Left lung (tissue), 4 donors: ENCODE measurements at regions not wholly inside any gene's neighbourhood (a gene's known extent, or its start where the extent isn't known, plus 50 kb on each side); places are given as distances from the start of the nearest gene placed in this dataset.

ENCODE experiments used
- ATAC-seq: fragments of 200-7000 bp; cut with Tn5 transposase; one replicate; pipeline ENCODE4 v1.9.1; 2020; ENCODE audit warnings: moderate library complexity
- DNase-seq, 4 donors: peaks; one replicate each; pipeline ENCODE4 v3.0.0-alpha.2; 2013 to 2020
- H3K27ac ChIP-seq, 2 donors: fragments of 200-600 bp; sonication (generic) in 1 of 2; one replicate each; pipeline versions ENCODE4 v1.5.0 to v1.8.0; 2020 to 2021
- H3K27me3 ChIP-seq, 2 donors: fragments of 200-600 bp; sonication (generic) in 1 of 2; one replicate each; pipeline versions ENCODE4 v1.5.0 to v1.8.0; 2020 to 2021
- H3K36me3 ChIP-seq, 2 donors: fragments of 200-600 bp; sonication (generic) in 1 of 2; one replicate each; pipeline versions ENCODE4 v1.5.0 to v1.8.0; 2020 to 2021
- H3K4me1 ChIP-seq, 2 donors: fragments of 200-600 bp; one replicate each; pipeline ENCODE4 v1.8.0; 2021
- H3K4me3 ChIP-seq, 2 donors: fragments of 200-600 bp; sonication (generic) in 1 of 2; one replicate each; pipeline versions ENCODE4 v1.5.0 to v1.8.0; 2020 to 2021; ENCODE audit warnings: mild to moderate bottlenecking in 1 of 2
- H3K9me3 ChIP-seq, 2 donors: fragments of 200-600 bp; sonication (generic) in 1 of 2; one replicate each; pipeline versions ENCODE4 v1.5.0 to v1.8.0; 2020 to 2021
- CTCF ChIP-seq, 2 donors: fragments of 200-600 bp; sonication (generic) in 1 of 2; IDR thresholded peaks; one replicate each; pipeline versions ENCODE4 v1.5.0 to v1.8.0; 2021; ENCODE audit warnings: antibody characterized with exemption in 2 of 2
- intact Hi-C, 2 donors: fragments of 100-400 bp; cut with DNase I; formaldehyde crosslinking; loops; one replicate each; pipeline versions ENCODE4 v1.11.2 to v1.14.2; 2022
- donor health status: DM: no; HTN: yes; CAD: no.
- donor health status: DM: no; HTN: no; CAD: no.

GRCh38 chr4:141290771-141291170, 70.1 kb downstream of the ZNF330 start:
- no peak for TF ChIP-seq CTCF (IDR thresholded peaks at IDR 0.05)
- DNase-seq (no peak), ATAC-seq (no peak)
- Histone ChIP-seq H3K27ac (no peak overlapping the region), H3K4me1 (no peaks in the 10 kb centered on the region), H3K9me3 (peaks cover 0 to 10% of the 10 kb centered on the region in 2 donors), H3K27me3 (no peaks in the 10 kb centered on the region), H3K4me3 (no peak overlapping the region), H3K36me3 (no peaks in the 10 kb centered on the region)
- intact Hi-C loops, result no loop called here

- Histone ChIP-seq H3K27ac (no peak overlapping the region), H3K4me1 (no peaks in the 10 kb centered on the region), H3K9me3 (peaks cover 0 to 10% of the 10 kb centered on the region in 2 donors), H3K4me3 (no peak overlapping the region), H3K27me3 (no peaks in the 10 kb centered on the region), H3K36me3 (no peaks in the 10 kb centered on the region)
- DNase-seq (no peak), ATAC-seq (no peak)
- intact Hi-C loops, result no loop called here
- no peak for TF ChIP-seq CTCF (IDR thresholded peaks at IDR 0.05)
These were observed 73.6 kb downstream of the ZNF330 start for GRCh38 chr4:141294306-141294705.

- Histone ChIP-seq H3K9me3 (no peaks in the 10 kb centered on the region), H3K36me3 (no peaks in the 10 kb centered on the region), H3K4me1 (no peaks in the 10 kb centered on the region), H3K27ac (no peak overlapping the region), H3K27me3 (no peaks in the 10 kb centered on the region), H3K4me3 (no peak overlapping the region)
- no peak for ATAC-seq
- TF ChIP-seq CTCF (IDR thresholded peaks at IDR 0.05), result no peak
- no peak for DNase-seq
- intact Hi-C loops, result no loop called here
These were observed 80.5 kb downstream of the ZNF330 start for GRCh38 chr4:141301216-141301615.

- Histone ChIP-seq H3K9me3 (no peaks in the 10 kb centered on the region), H3K27ac (no peak overlapping the region), H3K4me1 (peaks cover 0 to 6% of the 10 kb centered on the region in 2 donors), H3K4me3 (no peak overlapping the region), H3K36me3 (no peaks in the 10 kb centered on the region), H3K27me3 (no peaks in the 10 kb centered on the region)
- ATAC-seq (peak; percentile 53), DNase-seq (peak in 1 of 4 donors; percentile 42)
- intact Hi-C loops, result no loop called here
- no peak for TF ChIP-seq CTCF (IDR thresholded peaks at IDR 0.05)
These were observed 82.2 kb downstream of the ZNF330 start for GRCh38 chr4:141302924-141303323.

GRCh38 chr4:141304346-141304745, 83.7 kb downstream of the ZNF330 start:
- peaks cover 0 to 6% of the 10 kb centered on the region in 2 donors for H3K4me1 ChIP-seq
- ATAC-seq, result no peak
- H3K27me3 ChIP-seq, result no peaks in the 10 kb centered on the region
- H3K27ac ChIP-seq, result no peak overlapping the region
- no peak for TF ChIP-seq CTCF (IDR thresholded peaks at IDR 0.05)
- no peak for DNase-seq
- H3K9me3 ChIP-seq, result no peaks in the 10 kb centered on the region
- no peaks in the 10 kb centered on the region for H3K36me3 ChIP-seq
- H3K4me3 ChIP-seq, result no peak overlapping the region
- intact Hi-C loops, result no loop called here
